GM19438 (cell line): ENCODE measurements at regions not wholly inside any gene's neighbourhood (a gene's known extent, or its start where the extent isn't known, plus 50 kb on each side); places are given as distances from the start of the nearest gene placed in this dataset.
"Not testable (repeated sequence)": the region's sequence is repeated elsewhere in the genome, so short reads cannot be mapped to it uniquely, and the experiment has no call there.

Source experiments
- ATAC-seq: cut with Tn5 transposase; IDR thresholded peaks from one replicate; pipeline ENCODE4 v1.9.1; 2021; ENCODE audit warnings: low read depth; ENCODE audit not compliant: unreplicated experiment

DNA sequence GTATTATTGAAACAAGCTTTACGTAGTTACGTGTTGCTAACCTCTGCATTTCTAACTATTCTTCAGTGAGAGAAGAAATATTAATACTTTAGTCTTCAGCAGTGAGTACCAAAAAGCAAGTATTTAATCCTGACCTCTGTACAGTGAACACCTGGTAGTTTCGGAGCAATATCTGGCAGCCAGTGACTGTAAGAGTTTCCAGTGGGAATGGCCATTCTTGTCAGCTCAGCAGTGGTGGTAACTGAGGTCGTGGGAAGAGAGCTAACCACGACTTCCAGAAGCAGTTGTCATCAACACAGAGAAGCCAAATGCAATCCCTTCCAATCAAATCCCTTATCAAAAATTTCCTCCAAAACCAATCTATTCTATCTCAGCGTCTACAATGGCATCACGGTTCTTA lies 1500.2 kb upstream of the FLRT2 start:
- no peak for ATAC-seq

DNA sequence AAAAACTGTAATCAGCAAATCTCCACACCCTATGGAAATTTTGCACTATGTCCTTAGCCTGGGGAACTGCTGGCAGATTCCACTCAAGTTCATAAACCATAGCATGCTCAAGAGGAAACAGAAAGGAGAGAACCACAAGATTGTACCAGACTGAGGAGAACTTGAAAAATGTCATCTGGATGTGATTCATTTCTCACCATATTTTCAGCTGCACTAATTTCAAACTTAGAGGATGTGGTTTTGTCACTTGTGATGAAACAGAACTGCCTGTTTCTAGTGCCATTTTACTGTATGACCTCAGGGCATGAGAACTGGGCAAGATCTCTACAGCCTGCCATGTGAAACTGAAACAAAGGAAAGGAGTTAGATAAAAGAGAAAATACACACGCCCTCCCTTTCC lies 1493.1 kb upstream of the FLRT2 start:
- no peak for ATAC-seq

DNA sequence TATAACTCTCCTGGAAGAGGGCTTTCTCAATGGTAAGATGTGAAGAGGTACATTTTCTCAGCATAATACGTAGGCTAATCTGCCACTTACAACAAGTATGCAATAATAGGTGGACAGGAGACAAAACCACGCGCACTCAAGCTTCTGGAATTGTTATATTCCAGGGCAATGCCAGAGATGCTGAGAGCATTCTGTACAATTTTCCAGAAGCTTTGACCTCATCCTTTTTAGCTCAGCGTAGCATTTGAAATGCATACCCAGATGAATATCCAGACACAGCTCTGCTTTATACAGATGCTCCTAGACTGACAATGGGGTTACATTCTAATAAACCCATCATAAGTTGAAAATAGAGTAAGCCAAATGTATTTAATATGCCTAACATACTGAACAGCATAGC lies 1492.4 kb upstream of the FLRT2 start:
- ATAC-seq, result no peak

DNA sequence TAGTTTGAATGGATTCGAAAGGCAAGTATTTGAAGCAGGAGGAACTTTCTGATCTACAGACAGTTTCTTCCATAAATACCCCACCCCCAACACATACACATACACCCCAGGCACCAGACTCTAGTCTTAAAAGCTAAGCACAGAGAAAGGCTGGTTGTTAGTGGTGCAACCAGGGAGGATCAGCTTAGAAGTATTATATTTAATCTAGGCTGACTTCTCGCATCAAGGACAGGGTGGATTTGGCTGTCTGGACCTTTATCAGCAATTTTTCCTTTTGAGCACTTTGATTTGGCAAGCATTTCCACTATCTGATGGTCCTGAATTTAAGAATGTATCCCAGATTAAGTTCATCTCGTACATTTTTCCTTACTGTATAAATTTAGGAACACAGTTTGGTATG lies 1489.8 kb upstream of the FLRT2 start:
- ATAC-seq, result no peak

DNA sequence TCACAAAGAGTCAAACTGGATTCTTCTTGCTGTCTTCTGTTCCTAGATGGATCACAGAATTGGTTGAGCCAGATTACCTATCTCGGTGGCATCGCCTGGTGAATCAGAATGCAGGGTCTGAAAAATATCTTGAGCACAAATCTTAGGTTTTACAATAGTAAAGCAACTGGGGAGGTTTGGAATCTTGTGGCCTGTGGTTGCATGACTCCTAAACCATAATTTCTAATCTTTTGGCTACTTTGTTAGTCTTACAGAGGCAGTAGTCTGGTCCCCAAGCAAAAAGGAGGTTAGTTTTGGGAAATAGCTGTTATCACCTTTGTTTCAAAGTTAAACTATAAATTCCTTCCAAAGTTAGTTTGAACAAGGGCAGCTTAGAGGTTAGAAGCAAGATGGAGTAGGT lies 1488.5 kb upstream of the FLRT2 start:
- ATAC-seq, result no peak

DNA sequence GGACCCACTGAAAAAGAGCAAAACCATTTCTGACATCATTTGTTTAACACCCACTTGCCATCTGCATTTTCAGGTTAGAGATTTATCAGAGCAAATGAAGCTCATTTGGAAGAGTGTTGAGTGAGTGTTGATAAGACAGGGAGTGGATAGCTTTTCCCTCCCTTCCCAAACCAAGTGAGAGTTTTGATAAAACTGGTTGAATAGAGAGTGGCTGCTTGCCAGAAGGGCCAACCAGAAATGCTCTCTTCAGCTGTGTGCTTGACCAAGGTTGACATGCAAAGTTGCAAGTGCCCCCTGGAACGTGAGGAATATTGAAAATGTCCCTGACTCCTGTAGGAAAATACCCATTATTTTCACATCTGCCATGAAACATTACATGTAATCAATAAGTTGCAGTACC lies 1487.0 kb upstream of the FLRT2 start:
- ATAC-seq, result no peak

DNA sequence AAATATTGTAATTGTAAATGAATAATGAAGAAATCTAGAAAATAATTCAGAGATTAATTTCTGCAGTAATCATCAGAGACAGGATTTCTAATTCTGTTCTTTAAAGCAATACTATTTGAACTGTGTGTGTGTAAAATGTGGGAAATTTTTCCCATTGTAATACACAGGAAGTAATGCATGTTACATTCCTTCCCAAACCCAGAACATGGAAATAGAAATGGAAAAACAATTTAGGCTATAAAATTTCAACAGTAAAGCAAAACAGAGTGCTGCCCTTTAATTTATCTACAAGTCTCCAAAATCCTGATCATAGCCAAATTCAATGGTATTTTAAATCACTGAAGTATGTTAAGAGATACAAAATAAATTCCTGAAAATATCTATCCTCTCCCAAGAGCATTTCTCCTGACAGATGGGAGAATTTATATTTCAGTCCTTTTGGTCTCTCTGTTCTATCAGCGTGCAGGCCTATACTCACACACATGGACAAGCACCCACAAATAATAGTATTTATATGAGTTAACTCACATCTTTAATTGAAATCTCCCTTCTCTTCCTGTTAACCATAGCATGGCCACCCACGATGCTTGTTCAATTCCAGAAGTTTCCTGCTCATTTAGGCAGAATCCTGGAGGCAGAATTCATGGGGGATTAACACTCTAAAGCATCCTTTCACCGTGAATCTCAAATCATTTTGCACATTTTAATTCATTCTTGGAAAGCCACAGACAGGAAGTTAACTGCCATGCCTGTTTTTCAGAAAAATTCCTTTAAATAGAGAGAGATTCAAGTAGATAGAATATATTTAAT lies 1465.4 kb upstream of the FLRT2 start:
- ATAC-seq, result no peak

DNA sequence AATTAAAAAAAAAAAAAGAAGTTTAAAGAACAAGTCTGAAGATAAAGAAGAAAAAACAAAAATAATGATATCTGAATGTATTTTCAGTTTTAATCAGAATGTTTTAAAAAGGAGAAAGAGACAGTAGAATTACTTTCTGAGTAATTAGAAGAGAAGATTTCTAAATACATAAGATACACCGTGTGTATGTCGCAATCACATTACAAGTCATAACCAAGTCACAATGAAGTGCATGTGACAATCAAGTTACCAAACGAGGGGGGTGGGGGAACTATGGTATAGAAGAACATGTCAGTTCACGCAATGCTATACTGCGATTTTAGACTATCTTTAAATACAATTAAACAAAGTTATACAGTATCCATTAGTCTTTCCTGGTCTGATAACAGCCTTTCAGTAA lies 1464.1 kb upstream of the FLRT2 start:
- ATAC-seq, result no peak

DNA sequence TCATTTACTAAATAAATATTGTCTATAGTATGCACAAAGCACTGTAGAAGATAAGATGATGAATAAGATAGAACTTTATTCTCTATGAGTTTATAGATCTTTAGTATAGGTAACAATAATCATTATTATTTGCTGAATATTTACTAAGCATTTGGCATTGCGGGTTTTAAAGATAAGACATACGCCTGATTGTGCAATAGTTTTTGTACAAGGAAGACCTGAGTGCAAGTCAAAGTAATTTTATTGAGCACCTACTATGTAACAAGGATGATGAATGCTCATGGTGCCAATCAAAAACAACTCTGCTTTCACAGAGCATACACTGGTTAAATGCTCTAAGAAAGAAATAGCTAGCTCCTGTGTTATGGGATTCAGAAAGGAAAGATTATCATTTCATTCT lies 1461.7 kb upstream of the FLRT2 start:
- ATAC-seq, result no peak

DNA sequence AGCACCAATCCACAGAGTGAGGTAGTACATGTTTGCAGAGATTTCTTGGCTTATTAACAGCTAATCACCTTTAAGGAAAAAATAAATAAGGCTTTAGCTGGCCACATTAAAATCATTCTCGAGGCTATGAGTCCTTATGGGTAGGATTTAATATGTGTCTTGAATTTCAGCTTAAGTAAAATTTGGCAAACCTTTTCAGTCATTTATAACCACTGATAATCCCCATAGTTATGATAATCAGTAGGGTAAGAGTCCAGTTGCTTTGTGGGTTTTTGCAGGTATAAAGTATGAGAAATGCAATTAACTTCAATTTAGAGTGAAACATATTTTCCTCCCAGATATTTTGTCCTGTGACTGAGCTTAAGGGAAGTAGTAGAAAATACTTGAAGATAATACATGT lies 1458.9 kb upstream of the FLRT2 start:
- ATAC-seq, result no peak

DNA sequence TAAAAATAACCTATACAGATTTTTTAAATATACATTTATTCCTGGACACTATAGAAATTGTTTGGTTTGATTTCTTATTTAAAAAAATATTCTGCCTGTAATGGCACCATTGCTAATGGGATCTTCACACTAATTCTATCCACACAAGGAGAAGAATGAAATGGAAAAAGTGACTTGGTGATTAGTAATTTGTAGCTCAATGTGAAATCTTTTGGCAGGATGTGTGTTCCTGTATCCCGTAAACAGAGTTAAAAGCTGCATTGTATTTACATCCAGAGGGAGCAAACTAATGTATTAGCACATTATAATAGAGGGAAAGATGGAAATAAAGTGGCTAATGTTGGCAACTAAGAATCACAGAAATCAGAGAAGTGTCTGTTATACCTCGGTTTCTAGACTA lies 1455.3 kb upstream of the FLRT2 start:
- no peak for ATAC-seq

DNA sequence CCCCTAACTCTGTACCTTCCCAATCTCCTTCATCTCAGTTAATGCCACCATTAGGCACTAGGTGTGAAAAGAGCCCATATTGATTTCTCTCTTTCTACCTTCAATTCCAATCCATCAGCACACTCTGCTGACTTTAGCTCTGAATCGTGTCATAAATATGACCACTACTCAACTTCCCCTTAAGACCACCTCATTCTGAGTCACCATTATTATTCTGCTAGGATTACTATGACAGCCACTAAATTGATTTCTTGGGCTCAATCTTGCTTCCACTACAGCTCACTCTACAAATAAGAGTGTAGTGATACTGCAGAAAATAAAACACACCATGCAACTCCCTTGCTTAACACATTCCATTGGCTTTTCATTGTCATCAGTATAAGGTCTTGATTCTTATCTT lies 1449.0 kb upstream of the FLRT2 start:
- ATAC-seq, result no peak

DNA sequence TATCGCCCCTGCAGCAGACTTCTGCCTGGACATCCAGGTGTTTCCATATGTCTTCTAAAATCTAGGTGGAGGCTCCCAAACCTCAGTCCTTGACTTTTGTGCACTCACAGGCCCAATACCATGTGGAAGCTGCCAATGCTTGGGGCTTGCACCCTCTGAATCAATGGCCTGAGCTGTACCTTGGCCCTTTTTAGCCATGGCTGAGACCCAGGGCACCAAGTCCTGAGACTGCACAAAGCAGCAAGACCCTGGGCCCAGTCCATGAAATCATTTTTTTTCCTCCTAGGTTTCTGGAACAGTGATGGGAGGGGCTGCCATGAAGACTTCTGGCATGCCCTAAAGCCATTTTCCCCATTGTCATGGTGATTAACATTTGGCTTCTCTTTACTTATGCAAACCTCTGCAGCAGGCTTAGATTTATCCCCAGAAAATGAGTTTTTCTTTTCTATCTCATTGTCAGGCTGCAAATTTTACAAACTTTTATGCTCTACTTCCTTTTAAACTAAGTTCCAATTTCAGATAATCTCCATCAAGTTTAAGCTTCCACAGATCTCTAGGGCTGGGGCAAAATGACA lies 1445.8 kb upstream of the FLRT2 start:
- ATAC-seq, result no peak

DNA sequence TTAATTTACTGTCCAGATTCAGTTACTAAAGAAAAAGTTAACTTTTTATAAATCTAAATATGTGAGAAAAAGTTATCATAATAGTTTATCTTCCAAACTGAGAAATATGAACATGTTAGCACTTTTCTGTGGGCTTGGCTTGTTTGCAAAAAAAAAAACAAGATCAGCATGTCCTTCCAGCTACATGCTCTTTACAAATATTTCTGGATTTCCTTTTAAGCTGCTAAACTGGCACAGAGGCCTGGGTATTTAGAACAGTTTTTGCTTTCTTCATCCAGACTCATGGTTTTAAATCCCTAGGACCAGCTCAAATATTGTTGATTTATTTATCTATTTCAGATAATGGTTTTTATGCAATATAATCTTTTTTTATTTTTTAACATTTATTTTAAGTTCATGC lies 1444.5 kb upstream of the FLRT2 start:
- no peak for ATAC-seq

DNA sequence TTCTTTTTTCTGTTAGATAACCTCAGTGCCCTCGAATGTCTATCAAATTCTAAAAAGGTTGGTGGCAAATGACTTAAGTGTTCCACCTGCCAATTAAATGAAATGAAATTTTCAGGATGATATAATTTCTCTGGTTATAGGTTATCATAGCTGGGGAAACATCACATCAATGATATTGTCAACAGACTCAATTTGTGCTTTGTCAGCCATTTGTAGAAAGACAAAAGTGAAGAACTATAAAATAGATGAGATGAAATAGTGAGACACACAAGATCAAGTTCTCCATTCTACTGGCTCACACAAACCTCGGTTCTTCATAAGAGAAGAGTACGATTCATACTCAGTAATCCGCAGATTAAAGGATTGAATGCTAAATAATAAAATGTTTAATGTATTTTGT lies 1443.2 kb upstream of the FLRT2 start:
- no peak for ATAC-seq

DNA sequence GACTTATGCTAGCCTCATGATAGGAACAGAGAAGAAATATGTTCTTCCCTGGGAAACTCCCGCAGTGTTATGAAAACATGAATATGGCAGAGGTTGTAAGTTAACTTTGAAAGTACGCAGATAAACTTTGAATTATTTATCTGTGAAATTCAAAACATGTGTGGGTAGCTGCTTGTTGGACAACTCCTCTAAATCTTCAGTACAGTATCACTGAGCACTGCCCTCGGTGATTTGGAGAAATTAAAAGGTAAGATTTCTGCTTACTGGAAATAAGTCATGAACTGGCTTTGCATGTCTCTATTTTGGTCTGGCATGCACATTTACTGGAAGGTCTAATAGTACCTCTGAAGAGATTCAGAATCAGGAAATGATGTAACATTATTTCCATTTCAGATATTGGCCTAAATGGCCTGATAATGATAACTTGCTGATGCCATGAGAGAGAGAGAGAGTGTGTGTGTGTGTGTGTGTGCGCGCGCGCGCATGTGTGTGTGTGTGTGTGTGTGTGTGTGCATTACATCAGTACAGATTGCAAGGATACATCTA lies 1441.9 kb upstream of the FLRT2 start:
- ATAC-seq, result no peak

DNA sequence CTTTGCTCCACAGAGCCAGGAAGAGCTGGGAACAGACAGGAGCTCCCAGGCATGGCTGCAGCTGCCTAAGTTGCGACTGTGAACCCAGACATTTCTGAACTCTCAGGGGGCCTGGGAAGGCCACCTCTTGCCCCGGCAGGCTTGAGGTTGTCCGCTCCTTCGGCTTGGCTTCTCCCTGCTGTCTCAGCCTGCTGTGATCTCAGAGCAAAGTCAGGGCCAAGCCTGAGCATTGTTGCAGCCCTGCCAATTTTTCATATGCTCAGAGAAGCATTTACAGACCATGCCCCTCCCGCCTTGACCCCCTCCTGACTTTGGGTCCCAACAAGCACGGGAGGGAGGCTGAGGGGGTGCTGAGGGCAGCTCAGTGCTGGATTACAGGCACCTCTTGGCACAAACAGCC lies 1439.1 kb upstream of the FLRT2 start:
- ATAC-seq, result no peak

DNA sequence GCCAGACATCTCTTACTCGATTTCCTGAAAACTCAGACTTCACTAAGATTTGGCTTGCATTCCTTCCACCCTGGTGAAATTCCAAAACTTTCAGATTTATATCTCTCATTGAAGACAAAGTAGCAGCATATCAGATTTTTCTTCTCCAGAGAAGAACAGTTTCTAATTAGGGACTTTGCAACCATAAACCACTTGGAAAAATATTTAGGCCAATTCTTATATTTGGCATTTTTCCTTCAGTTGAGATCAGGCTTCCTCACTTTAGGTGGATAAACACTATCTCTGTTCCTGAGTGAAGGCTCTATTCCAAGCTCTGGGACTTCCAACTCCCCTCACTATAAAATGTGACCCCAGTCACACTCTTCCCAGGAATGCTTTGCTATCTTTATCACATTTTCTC lies 1434.3 kb upstream of the FLRT2 start:
- ATAC-seq, result no peak

DNA sequence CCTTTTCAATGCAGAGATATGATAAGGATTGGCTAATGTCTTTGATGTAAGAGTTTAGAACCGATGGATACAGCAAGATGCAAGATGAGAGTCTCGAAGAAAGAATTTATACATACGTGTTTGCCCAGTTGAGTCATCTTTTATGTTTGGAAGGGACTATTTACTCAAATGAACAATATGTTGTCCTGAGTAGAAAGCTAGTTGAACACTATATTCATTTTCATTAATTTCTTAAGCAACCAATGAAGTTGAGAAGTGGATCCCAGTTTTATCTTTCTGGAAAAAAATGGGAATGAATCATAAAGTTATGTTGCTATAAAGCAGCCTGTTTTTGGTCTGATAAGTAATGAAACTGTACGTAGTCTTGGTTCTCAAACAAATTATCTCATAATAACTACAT lies 1431.7 kb upstream of the FLRT2 start:
- no peak for ATAC-seq

DNA sequence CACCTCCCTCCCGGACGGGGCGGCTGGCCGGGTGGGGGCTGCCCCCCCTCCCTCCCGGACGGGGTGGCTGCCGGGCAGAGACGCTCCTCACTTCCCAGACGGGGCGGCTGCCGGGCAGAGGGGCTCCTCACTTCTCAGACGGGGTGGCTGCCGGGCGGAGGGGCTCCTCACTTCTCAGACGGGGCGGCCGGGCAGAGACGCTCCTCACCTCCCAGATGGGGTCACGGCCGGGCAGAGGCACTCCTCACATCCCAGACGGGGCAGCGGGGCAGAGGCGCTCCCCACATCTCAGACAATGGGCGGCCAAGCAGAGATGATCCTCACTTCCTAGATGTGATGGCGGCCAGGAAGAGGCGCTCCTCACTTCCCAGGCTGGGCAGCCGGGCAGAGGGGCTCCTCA lies 1430.4 kb upstream of the FLRT2 start:
- ATAC-seq, result not testable (repeated sequence)

DNA sequence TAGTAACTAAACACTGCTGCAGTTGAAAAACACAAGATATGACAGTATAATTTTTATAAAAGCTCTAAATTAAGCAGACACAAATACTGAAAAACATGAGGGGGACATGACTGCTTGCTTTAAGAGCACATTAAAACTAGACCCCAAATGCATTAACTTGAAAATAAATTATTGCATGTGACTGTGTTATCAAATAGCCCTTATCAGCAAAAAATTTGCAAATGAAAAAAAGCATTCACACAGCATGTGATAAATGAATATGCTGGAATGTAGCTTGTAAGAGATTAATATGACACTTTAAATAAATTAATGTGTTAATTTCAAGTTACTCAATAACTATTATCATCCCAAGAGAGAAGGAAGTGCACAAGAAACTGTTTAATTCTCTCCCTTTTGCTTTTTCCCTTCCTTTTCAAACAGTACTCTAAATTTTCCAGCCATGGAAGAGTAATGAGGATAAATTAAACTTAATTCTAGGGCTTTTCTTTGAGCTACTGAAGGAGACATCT lies 1422.1 kb upstream of the FLRT2 start:
- ATAC-seq, result no peak
